ENCODE measurements at regions not wholly inside any gene's neighbourhood (a gene's known extent, or its start where the extent isn't known, plus 50 kb on each side); places are given as distances from the start of the nearest gene placed in this dataset.

DNA sequence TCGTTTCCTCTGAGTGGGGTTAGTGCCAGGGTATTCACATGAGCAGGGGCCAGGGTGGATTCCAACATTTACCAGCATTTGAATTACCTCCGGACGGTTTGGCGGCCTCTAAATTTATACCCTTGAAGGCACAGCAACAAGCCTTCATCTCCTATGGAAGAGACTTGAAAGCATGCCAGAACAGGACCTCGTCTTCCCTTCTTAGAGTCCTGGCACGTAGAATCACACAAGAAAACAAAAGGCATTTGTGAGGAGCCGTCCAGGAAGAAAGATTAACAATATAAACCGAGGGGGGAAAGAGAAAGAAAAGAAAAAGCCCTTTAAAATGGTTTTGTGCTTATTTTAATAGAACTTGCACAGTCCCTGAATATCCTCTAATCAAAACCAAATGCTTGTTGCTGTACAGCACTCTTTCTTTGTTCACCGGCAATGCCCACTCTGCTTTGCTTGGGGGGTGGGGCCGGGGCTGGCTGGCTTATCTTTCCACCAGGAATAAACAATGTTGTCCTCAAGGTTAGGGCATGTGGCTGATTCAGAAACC is 575.8 kb upstream of the ZNF462 start:
- Histone ChIP-seq H3K9me3 (no peaks in the 10 kb centered on the region), H3K4me1 (no peaks in the 10 kb centered on the region), H3K36me3 (no peaks in the 10 kb centered on the region), H3K27ac (no peak overlapping the region), H3K4me3 (no peak overlapping the region), H3K27me3 (no peaks in the 10 kb centered on the region)
- 33 to 35% methylated on average over 10 of the region's 10 CpGs for WGBS, 2 donors
- DNase-seq (no peak), ATAC-seq (peak in 1 of 4 donors; percentile 26), FAIRE-seq (no peak)
- TF ChIP-seq, protein P1, sequence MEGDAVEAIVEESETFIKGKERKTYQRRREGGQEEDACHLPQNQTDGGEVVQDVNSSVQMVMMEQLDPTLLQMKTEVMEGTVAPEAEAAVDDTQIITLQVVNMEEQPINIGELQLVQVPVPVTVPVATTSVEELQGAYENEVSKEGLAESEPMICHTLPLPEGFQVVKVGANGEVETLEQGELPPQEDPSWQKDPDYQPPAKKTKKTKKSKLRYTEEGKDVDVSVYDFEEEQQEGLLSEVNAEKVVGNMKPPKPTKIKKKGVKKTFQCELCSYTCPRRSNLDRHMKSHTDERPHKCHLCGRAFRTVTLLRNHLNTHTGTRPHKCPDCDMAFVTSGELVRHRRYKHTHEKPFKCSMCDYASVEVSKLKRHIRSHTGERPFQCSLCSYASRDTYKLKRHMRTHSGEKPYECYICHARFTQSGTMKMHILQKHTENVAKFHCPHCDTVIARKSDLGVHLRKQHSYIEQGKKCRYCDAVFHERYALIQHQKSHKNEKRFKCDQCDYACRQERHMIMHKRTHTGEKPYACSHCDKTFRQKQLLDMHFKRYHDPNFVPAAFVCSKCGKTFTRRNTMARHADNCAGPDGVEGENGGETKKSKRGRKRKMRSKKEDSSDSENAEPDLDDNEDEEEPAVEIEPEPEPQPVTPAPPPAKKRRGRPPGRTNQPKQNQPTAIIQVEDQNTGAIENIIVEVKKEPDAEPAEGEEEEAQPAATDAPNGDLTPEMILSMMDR (IDR thresholded peaks at IDR 0.05), result no peak
- intact Hi-C loops (cut with DNase I), result no loop called here

DNA sequence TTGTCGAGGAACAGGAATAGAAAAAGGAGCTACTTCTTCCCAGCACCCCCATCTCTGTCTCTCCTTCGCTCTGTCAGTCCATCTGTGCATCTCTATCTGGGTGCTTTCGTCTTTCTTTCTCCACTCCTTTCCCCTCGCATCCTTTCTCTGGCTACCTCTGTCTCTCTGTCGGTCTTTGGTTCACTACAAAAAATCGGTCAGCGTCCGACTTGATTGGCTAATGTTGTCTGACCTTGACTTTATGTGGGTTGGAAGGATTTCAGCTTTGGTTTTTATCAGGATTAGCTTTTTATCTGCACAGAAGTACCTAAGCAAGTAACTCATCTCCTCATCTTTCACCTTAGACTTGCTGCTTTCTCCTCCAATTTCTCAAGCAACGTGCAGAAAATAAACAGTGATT is 575.2 kb upstream of the ZNF462 start:
- 52 to 66% methylated on average over 9 of the region's 9 CpGs for WGBS, 2 donors
- no peaks in the 10 kb centered on the region for H3K9me3 ChIP-seq
- no peak for DNase-seq
- no peaks in the 10 kb centered on the region for H3K4me1 ChIP-seq
- H3K4me3 ChIP-seq, result no peak overlapping the region
- H3K36me3 ChIP-seq, result no peaks in the 10 kb centered on the region
- intact Hi-C loops (cut with DNase I), result no loop called here
- TF ChIP-seq, protein P1 (IDR thresholded peaks at IDR 0.05), result no peak
- FAIRE-seq, result no peak
- no peak overlapping the region for H3K27ac ChIP-seq
- H3K27me3 ChIP-seq, result no peaks in the 10 kb centered on the region
- ATAC-seq, result no peak

GRCh38 chr9:106288689-106289088 is 574.3 kb upstream of the ZNF462 start:
- TF ChIP-seq, protein P1 (IDR thresholded peaks at IDR 0.05), result no peak
- WGBS, 2 donors, result 69 to 78% methylated on average over 8 of the region's 8 CpGs

DNA sequence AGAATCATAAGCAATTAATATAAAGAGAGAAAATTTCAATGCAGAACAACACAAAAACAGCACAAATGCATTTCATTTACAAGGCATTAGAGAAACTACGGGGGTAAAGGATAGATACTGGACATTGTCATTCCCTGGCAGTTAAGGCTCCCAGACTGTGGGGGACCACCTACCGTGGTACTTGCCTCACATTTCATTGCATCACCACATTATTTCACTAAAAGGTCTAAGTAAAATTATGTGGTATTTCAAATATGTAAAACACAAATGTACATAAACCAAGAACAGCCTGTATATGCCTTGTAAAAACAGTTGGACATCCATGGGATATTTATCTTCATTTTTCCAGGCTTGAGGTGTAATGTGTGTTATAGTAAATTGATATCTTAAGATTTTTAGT is 571.2 kb upstream of the ZNF462 start:
- H3K27ac ChIP-seq, result no peak overlapping the region
- no peaks in the 10 kb centered on the region for H3K36me3 ChIP-seq
- H3K27me3 ChIP-seq, result no peaks in the 10 kb centered on the region
- DNase-seq (no peak), FAIRE-seq (no peak), ATAC-seq (no peak)
- TF ChIP-seq, protein P1 (IDR thresholded peaks at IDR 0.05), result no peak
- H3K4me1 ChIP-seq, result no peaks in the 10 kb centered on the region
- H3K4me3 ChIP-seq, result no peak overlapping the region
- 39 to 63% methylated on average over 2 of the region's 2 CpGs for WGBS, 2 donors
- no peaks in the 10 kb centered on the region for H3K9me3 ChIP-seq
- intact Hi-C loops (cut with DNase I), result no loop called here

More at GRCh38 chr9:106288689-106289088, 574.3 kb upstream of the ZNF462 start:
- no peaks in the 10 kb centered on the region for H3K9me3 ChIP-seq
- no peak overlapping the region for H3K4me3 ChIP-seq
- ATAC-seq, result no peak
- intact Hi-C loops (cut with DNase I), result no loop called here
- H3K36me3 ChIP-seq, result no peaks in the 10 kb centered on the region
- no peak overlapping the region for H3K27ac ChIP-seq
- no peaks in the 10 kb centered on the region for H3K27me3 ChIP-seq
- no peak for DNase-seq
- FAIRE-seq, result no peak
- no peaks in the 10 kb centered on the region for H3K4me1 ChIP-seq

- Histone ChIP-seq H3K27me3 (no peaks in the 10 kb centered on the region), H3K4me3 (no peak overlapping the region), H3K36me3 (no peaks in the 10 kb centered on the region), H3K27ac (no peak overlapping the region), H3K9me3 (no peaks in the 10 kb centered on the region), H3K4me1 (no peaks in the 10 kb centered on the region)
- DNase-seq, result no peak
- intact Hi-C loops (cut with DNase I), result no loop called here
- WGBS, 2 donors, result 75 to 87% methylated on average over 2 of the region's 2 CpGs
- FAIRE-seq, result no peak
- ATAC-seq, result no peak
- TF ChIP-seq, protein P1 (IDR thresholded peaks at IDR 0.05), result no peak
These were observed 566.5 kb upstream of the ZNF462 start for GRCh38 chr9:106296426-106296825.
